22Rv1 (cell line): ENCODE measurements at regions not wholly inside any gene's neighbourhood (a gene's known extent, or its start where the extent isn't known, plus 50 kb on each side); places are given as distances from the start of the nearest gene placed in this dataset.
"Not testable (repeated sequence)": the region's sequence is repeated elsewhere in the genome, so short reads cannot be mapped to it uniquely, and the experiment has no call there.

Experiments
- CTCF ChIP-seq: fragments of 450-650 bp; IDR thresholded peaks from 2 replicates; pipeline ENCODE4 v1.5.1; 2017; ENCODE audit warnings: mild to moderate bottlenecking
- ZFX ChIP-seq: fragments of 450-650 bp; IDR thresholded peaks from 2 replicates; pipeline ENCODE4 v1.6.1; 2017; ENCODE audit warnings: antibody characterized with exemption, borderline replicate concordance

- TF ChIP-seq CTCF, ZFX: not testable (repeated sequence)
Measured at GRCh38 chr1:213711833-213712490, 275.8 kb upstream of the PROX1 start.
